ENCODE measurements at regions not wholly inside any gene's neighbourhood (a gene's known extent, or its start where the extent isn't known, plus 50 kb on each side); places are given as distances from the start of the nearest gene placed in this dataset.

DNA sequence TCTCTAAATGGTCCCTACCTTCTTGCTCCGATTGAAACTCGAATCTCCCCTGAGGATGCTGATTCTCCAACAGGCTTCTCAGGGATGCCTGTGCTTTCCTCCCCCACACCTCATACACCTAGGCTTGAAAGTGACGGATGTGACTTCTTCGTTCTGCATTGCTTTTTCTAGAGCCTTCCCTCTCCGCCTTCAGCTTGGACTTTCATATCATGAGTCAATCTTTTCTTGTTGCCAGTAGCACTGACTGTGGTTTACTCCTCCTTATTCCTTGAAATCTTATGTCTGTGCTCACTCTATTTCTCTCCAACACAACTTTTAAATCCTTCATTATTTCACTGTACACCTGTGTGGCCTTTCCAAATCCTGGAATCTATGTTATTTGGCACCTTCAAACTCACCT, 451.4 kb downstream of the TMX3 start:
- H3K9me3 ChIP-seq: no peaks in the 10 kb centered on the region
- no peaks in the 10 kb centered on the region for H3K36me3 ChIP-seq
- H3K27me3 ChIP-seq (replicated peaks; ENCODE audit: insufficient read depth): no peaks in the 10 kb centered on the region
- 82% methylated on average over 5 of the region's 5 CpGs for WGBS
- no peaks in the 10 kb centered on the region for H3K4me1 ChIP-seq (replicated peaks)
- H3K27ac ChIP-seq: no peak overlapping the region
- intact Hi-C loops (cut with DNase I): no loop called here
- no peak overlapping the region for H3K4me3 ChIP-seq
- DNase-seq (ENCODE audit: low spot score): no peak
- TF ChIP-seq POLR2A (IDR thresholded peaks at IDR 0.05): no peak
- TF ChIP-seq, protein P1, sequence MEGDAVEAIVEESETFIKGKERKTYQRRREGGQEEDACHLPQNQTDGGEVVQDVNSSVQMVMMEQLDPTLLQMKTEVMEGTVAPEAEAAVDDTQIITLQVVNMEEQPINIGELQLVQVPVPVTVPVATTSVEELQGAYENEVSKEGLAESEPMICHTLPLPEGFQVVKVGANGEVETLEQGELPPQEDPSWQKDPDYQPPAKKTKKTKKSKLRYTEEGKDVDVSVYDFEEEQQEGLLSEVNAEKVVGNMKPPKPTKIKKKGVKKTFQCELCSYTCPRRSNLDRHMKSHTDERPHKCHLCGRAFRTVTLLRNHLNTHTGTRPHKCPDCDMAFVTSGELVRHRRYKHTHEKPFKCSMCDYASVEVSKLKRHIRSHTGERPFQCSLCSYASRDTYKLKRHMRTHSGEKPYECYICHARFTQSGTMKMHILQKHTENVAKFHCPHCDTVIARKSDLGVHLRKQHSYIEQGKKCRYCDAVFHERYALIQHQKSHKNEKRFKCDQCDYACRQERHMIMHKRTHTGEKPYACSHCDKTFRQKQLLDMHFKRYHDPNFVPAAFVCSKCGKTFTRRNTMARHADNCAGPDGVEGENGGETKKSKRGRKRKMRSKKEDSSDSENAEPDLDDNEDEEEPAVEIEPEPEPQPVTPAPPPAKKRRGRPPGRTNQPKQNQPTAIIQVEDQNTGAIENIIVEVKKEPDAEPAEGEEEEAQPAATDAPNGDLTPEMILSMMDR (IDR thresholded peaks at IDR 0.05): no peak
- no peak for TF ChIP-seq POLR2AphosphoS5 (IDR thresholded peaks at IDR 0.05)

DNA sequence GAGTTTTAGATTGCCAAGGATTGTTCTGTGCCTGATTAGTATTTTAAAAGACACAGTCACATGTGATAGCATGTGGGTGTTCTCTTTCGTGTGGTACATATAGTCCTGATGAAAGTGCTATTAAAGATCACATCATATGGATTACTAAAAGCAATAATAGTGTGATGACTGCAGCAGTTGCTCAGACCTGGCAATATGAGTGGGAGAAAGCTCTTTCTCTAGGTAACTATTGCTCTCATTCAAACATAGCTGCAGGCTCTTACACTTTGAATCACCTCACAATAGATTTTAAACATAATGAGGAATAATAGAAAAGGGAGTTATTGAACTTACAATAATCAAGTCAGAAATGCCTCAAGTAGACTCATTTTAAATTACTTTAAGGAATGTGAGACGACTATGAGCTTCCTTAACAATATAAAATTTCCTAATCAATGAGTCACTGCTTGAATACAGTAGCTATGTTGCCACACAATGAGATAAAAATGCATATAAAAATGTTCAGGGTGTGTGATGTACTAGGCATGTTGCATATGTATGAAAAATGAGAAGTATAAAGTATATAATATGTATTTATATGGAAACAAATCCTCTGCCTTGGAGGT, 452.1 kb downstream of the TMX3 start:
- TF ChIP-seq POLR2AphosphoS5 (IDR thresholded peaks at IDR 0.05): no peak
- TF ChIP-seq, protein P1 (IDR thresholded peaks at IDR 0.05): no peak
- TF ChIP-seq POLR2A (IDR thresholded peaks at IDR 0.05): no peak
- no peaks in the 10 kb centered on the region for H3K9me3 ChIP-seq

DNA sequence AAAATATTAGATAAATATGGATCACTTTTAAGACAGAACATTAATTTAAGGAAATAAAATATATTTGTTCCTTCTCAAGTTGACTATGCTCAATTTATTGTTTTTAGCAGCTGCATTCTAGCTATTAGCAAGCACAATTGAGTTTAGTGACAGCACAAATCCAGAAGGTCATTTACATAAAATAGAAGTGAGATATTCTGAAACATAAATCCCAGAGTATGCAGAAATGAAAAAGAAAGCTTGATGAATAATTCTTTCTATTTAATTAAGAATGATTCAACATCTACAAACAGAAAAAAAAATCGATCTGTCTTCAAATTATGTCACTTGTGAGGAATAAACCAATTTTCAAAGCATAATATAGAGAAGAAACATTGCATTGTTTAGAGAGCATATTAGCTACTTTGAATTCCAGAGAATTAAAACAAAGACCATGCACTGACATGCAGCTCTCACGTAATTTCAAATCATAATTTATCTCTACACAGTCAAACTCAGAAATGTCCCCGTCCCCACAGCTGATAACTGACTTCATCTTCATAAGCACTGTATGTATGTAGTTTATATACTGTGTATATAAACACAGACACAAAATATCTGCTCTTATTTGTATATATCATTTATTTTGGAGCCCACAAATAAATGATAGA, 458.4 kb downstream of the TMX3 start:
- intact Hi-C loops (cut with DNase I): no loop called here
- WGBS: 73% methylated on average over 3 of the region's 3 CpGs
- Histone ChIP-seq H3K27me3 (replicated peaks; ENCODE audit: insufficient read depth) (no peaks in the 10 kb centered on the region), H3K27ac (no peak overlapping the region), H3K36me3 (no peaks in the 10 kb centered on the region), H3K4me3 (no peak overlapping the region), H3K4me1 (replicated peaks) (no peaks in the 10 kb centered on the region), H3K9me3 (no peaks in the 10 kb centered on the region)
- DNase-seq (ENCODE audit: low spot score): no peak
- TF ChIP-seq POLR2AphosphoS5 (IDR thresholded peaks at IDR 0.05) (no peak), POLR2A (IDR thresholded peaks at IDR 0.05) (no peak)
- TF ChIP-seq, protein P1 (IDR thresholded peaks at IDR 0.05): no peak

More for the DNA sequence above, 452.1 kb downstream of the TMX3 start:
- H3K27ac ChIP-seq: no peak overlapping the region
- no peak overlapping the region for H3K4me3 ChIP-seq
- 49% methylated on average over 2 of the region's 2 CpGs for WGBS
- no peaks in the 10 kb centered on the region for H3K27me3 ChIP-seq (replicated peaks; ENCODE audit: insufficient read depth)
- DNase-seq (ENCODE audit: low spot score): no peak
- intact Hi-C loops (cut with DNase I): no loop called here
- H3K4me1 ChIP-seq (replicated peaks): no peaks in the 10 kb centered on the region
- no peaks in the 10 kb centered on the region for H3K36me3 ChIP-seq

DNA sequence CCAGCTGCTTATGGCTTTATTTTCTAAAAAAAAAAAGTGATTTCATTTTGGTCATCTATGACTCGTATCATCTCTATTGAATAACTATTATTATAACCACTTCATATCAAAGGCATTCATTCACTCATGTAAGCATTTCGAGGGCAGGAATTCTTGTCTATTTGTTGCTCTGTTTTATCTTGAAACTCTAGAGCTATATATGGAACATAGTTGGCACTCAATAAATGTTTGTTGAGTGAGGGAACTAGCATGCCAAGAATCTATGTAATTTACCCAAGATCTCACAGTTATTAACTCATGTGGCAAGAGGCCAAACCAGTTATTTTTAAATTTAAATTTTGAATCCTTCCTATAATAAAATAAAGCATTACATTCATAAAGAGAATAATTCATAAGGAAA, 470.1 kb downstream of the TMX3 start:
- no peak overlapping the region for H3K4me3 ChIP-seq
- TF ChIP-seq, protein P1 (IDR thresholded peaks at IDR 0.05): no peak
- TF ChIP-seq POLR2AphosphoS5 (IDR thresholded peaks at IDR 0.05) (no peak), POLR2A (IDR thresholded peaks at IDR 0.05) (no peak)
- intact Hi-C loops (cut with DNase I): no loop called here
- H3K27ac ChIP-seq: no peak overlapping the region
- no peaks in the 10 kb centered on the region for H3K27me3 ChIP-seq (replicated peaks; ENCODE audit: insufficient read depth)
- no peaks in the 10 kb centered on the region for H3K36me3 ChIP-seq
- no peaks in the 10 kb centered on the region for H3K4me1 ChIP-seq (replicated peaks)
- WGBS: 54% methylated on average over 2 of the region's 2 CpGs
- no peak for DNase-seq (ENCODE audit: low spot score)
- no peaks in the 10 kb centered on the region for H3K9me3 ChIP-seq

DNA sequence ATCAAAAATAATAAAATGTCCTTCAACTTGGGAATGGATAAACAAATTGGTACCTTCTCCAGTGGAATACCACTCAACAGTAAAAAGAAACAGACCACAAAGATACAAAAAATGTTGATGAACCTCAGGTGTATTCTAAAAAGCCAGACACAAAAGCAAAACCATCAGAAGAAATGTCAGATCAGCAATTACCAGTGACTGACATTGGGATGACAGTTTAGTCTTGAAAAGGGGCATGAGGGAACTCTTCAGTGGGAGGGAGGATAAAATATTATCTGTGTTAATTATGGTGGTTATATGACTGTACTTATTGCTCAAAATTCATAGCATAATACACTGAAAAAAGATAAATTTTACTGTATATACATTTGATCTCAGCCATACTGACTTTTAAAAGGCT, 473.0 kb downstream of the TMX3 start:
- DNase-seq (ENCODE audit: low spot score): no peak
- Histone ChIP-seq H3K36me3 (no peaks in the 10 kb centered on the region), H3K9me3 (no peaks in the 10 kb centered on the region), H3K4me3 (no peak overlapping the region), H3K27me3 (replicated peaks; ENCODE audit: insufficient read depth) (no peaks in the 10 kb centered on the region), H3K27ac (no peak overlapping the region), H3K4me1 (replicated peaks) (no peaks in the 10 kb centered on the region)
- no peak for TF ChIP-seq POLR2A (IDR thresholded peaks at IDR 0.05)
- TF ChIP-seq, protein P1 (IDR thresholded peaks at IDR 0.05): no peak
- TF ChIP-seq POLR2AphosphoS5 (IDR thresholded peaks at IDR 0.05): no peak
- intact Hi-C loops (cut with DNase I): no loop called here
